SK-N-SH treated with all-trans-retinoic acid at 6 μM for 48 hours (cell line): ENCODE measurements at regions not wholly inside any gene's neighbourhood (a gene's known extent, or its start where the extent isn't known, plus 50 kb on each side); places are given as distances from the start of the nearest gene placed in this dataset.

ENCODE experiments used
- ATAC-seq: fragments of 200-7000 bp; cut with Tn5 transposase; 3 replicates; pipeline ENCODE4 v1.9.1; 2020; ENCODE audit warnings: mild to moderate bottlenecking, moderate library complexity
- ARNTL ChIP-seq: fragments of 450-650 bp; formaldehyde crosslinking; IDR thresholded peaks from 2 replicates; pipeline ENCODE4 v1.5.0; 2020; ENCODE audit warnings: low read depth, mild to moderate bottlenecking, moderate library complexity, borderline replicate concordance
- BACH2 ChIP-seq: fragments of 250-450 bp; sonication (Bioruptor Pico); IDR thresholded peaks from 2 replicates; pipeline ENCODE4 v1.9.0; 2021; ENCODE audit warnings: mild to moderate bottlenecking, borderline replicate concordance
- CREB5 ChIP-seq: fragments of 250-450 bp; sonication (Bioruptor Pico); IDR thresholded peaks from 2 replicates; pipeline ENCODE4 v1.5.1; 2020; ENCODE audit warnings: low read depth, mild to moderate bottlenecking, moderate library complexity
- CSDC2 ChIP-seq: fragments of 250-450 bp; sonication (Bioruptor Pico); IDR thresholded peaks from 2 replicates; pipeline ENCODE4 v1.5.0; 2020; ENCODE audit warnings: mild to moderate bottlenecking, moderate library complexity
- CSRNP3 ChIP-seq: fragments of 250-450 bp; sonication (Bioruptor Pico); IDR thresholded peaks from 2 replicates; pipeline ENCODE4 v1.5.1; 2021; ENCODE audit warnings: mild to moderate bottlenecking, moderate library complexity
- GLIS3 ChIP-seq: fragments of 250-450 bp; sonication (Bioruptor Pico); IDR thresholded peaks from 2 replicates; pipeline ENCODE4 v1.5.0; 2020; ENCODE audit warnings: mild to moderate bottlenecking, moderate library complexity
- ISL1 ChIP-seq: fragments of 250-450 bp; sonication (Bioruptor Pico); IDR thresholded peaks from 2 replicates; pipeline ENCODE4 v2.1.2; 2022; ENCODE audit warnings: mild to moderate bottlenecking, moderate library complexity
- OSR1 ChIP-seq: fragments of 250-450 bp; sonication (Bioruptor Pico); IDR thresholded peaks from 2 replicates; pipeline ENCODE4 v1.8.0; 2022; ENCODE audit warnings: moderate library complexity, mild to moderate bottlenecking, inconsistent platforms
- POU6F1 ChIP-seq: fragments of 250-450 bp; sonication (Bioruptor Pico); IDR thresholded peaks from 2 replicates; pipeline ENCODE4 v1.8.0; 2021; ENCODE audit warnings: low read depth, mild to moderate bottlenecking, moderate library complexity, borderline replicate concordance
- RARB ChIP-seq: fragments of 250-450 bp; sonication (Bioruptor Pico); IDR thresholded peaks from 2 replicates; pipeline ENCODE4 v1.8.0; 2021; ENCODE audit warnings: mild to moderate bottlenecking, moderate library complexity
- SNAI2 ChIP-seq: fragments of 250-450 bp; sonication (Bioruptor Pico); IDR thresholded peaks from 2 replicates; pipeline ENCODE4 v1.5.0; 2020; ENCODE audit warnings: mild to moderate bottlenecking, moderate library complexity
- TOX ChIP-seq: fragments of 250-450 bp; sonication (Bioruptor Pico); IDR thresholded peaks from 2 replicates; pipeline ENCODE4 v1.8.0; 2021; ENCODE audit warnings: mild to moderate bottlenecking, moderate library complexity, borderline replicate concordance
- TSHZ2 ChIP-seq: fragments of 250-450 bp; sonication (Bioruptor Pico); IDR thresholded peaks from 2 replicates; pipeline ENCODE4 v1.5.0; 2020; ENCODE audit warnings: mild to moderate bottlenecking, moderate library complexity
- ZC3H10 ChIP-seq: fragments of 250-450 bp; sonication (Bioruptor Pico); IDR thresholded peaks from 2 replicates; pipeline ENCODE4 v1.5.1; 2021; ENCODE audit warnings: mild to moderate bottlenecking, moderate library complexity
- ZFP3 ChIP-seq: fragments of 250-450 bp; sonication (Bioruptor Pico); IDR thresholded peaks from 2 replicates; pipeline ENCODE4 v1.5.0; 2020; ENCODE audit warnings: mild to moderate bottlenecking, moderate library complexity
- ZNF565 ChIP-seq: fragments of 450-650 bp; formaldehyde crosslinking; conservative IDR thresholded peaks from 2 replicates; pipeline ENCODE4 v1.5.0; 2020; ENCODE audit warnings: low read depth, mild to moderate bottlenecking, moderate library complexity
- ZNF70 ChIP-seq: fragments of 450-650 bp; formaldehyde crosslinking; IDR thresholded peaks from 2 replicates; pipeline ENCODE4 v1.5.0; 2020; ENCODE audit warnings: mild to moderate bottlenecking, moderate library complexity

- TF ChIP-seq OSR1 (CRISPR knock-in tag), result no peak
- TF ChIP-seq ARNTL (CRISPR knock-in tag), result no peak
- no peak for TF ChIP-seq GLIS3
- no peak for TF ChIP-seq BACH2 (CRISPR knock-in tag)
- no peak for TF ChIP-seq TSHZ2 (CRISPR knock-in tag)
- no peak for TF ChIP-seq ZNF70 (CRISPR knock-in tag)
- no peak for TF ChIP-seq ISL1
- TF ChIP-seq POU6F1 (CRISPR knock-in tag), result no peak
- no peak for TF ChIP-seq CSRNP3 (CRISPR knock-in tag)
- TF ChIP-seq TOX (CRISPR knock-in tag), result no peak
- TF ChIP-seq RARB, result no peak
- no peak for TF ChIP-seq CSDC2 (CRISPR knock-in tag)
- no peak for TF ChIP-seq ZC3H10 (CRISPR knock-in tag)
- TF ChIP-seq, all 23 proteins: peak for 0
- ATAC-seq, result no peak
Observed at GRCh38 chr4:23567338-23567737, 322.5 kb downstream of the PPARGC1A start.

GRCh38 chr4:23560748-23561147 lies 329.1 kb downstream of the PPARGC1A start:
- TF ChIP-seq CREB5 (CRISPR knock-in tag), result no peak
- TF ChIP-seq CSDC2 (CRISPR knock-in tag), result no peak
- no peak for ATAC-seq

GRCh38 chr4:23558101-23558500 lies 331.7 kb downstream of the PPARGC1A start:
- ATAC-seq, result no peak
- TF ChIP-seq ISL1, result no peak
- TF ChIP-seq ZFP3, result no peak
- TF ChIP-seq ZNF70 (CRISPR knock-in tag), result no peak
- TF ChIP-seq TSHZ2 (CRISPR knock-in tag), result no peak

- no peak for ATAC-seq
- TF ChIP-seq ZC3H10 (CRISPR knock-in tag) (no peak), SNAI2 (CRISPR knock-in tag) (no peak), ZNF565 (CRISPR knock-in tag) (no peak)
- TF ChIP-seq, all 23 proteins: peak for 0
Observed at GRCh38 chr4:23547601-23548000, 342.2 kb downstream of the PPARGC1A start.

- TF ChIP-seq ZC3H10 (CRISPR knock-in tag) (no peak), TSHZ2 (CRISPR knock-in tag) (no peak), GLIS3 (no peak)
- no peak for ATAC-seq
Observed at GRCh38 chr4:23547096-23547495, 342.8 kb downstream of the PPARGC1A start.
